GM18526 (cell line): ENCODE measurements at regions not wholly inside any gene's neighbourhood (a gene's known extent, or its start where the extent isn't known, plus 50 kb on each side); places are given as distances from the start of the nearest gene placed in this dataset.
A peak's percentile ranks its signal among the peaks of the same experiment; 100 is the strongest.

Source experiments
- POLR2A ChIP-seq: IDR thresholded peaks from 3 replicates; pipeline ENCODE4 v1.6.1; 2011; ENCODE audit not compliant: insufficient read length; ENCODE audit errors: extremely low read depth

DNA sequence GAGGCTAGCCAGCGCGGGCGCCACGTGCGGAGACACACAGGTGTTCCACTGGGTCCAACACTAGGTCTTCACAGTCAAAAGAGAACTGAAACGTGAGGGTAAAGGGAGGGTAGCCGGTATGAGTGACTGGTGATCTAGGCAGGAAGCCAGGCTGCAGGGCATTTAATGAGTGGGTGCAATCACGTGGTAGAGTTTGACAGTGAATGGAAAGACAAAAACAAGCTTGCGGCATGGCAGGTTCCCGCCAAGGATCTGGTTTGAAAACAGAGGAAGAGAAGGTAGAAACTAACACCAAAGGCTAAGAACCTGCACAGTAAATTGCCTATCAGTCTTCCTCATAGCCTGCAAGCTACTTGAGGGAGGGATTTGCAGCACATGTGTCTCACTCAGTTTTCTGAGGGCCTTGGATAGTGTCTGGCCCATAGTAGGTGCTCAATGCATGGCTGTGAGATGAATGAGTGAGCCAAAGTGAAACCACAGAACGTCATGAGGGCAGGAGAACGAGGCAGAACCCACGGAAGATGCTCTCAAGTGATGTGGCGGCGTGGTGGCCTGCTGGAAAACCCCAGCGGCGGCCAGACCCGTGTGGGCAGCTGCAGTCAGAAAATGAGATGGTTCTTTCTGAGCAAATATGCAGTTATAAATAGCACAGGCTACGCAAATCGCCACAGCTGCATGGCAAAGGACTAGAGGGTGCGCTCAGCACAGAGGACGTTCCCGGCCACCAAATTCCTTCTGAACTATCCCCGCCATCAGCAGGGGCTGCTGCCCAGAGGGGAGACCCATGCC, 183.6 kb upstream of the NFE2L3 start:
- peak; percentile 36 for TF ChIP-seq POLR2A

DNA sequence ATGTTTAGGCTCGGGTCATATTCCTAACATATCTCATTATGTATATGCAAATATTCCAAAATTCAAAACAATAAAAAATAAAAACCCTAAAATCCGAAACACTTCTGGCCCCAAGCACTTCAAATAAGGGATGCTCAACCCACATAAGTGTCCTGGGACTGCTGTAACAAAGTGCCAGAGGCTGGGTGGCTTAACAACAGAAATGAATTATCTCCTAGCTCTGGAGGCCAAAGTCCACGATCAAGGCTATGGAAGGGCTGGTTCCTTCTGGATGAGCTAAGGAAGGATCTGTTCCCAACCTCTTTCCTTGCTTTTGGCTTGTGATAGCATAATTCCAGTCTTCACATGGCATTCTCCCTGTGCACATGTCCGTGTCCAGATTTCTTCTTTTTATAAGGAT, 181.6 kb upstream of the NFE2L3 start:
- no peak for TF ChIP-seq POLR2A

DNA sequence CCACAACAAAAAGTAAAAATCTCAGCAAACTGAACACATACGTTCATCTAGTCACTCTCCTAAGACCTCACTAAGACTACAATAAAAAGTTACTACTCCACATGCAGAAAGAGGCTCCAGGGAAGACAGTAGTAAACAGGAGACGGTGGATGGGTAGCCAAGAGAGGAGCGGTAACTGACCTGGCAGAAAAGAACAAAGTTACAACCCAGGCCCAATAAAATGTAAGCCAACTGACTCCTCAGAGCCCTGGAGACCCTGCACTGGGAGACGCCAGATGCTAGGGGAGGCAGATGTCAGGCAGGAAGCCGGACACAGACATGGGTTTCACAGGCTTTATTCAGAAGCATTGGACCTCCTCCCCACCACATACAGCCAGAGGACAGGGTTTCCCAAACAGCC, 181.1 kb upstream of the NFE2L3 start:
- TF ChIP-seq POLR2A: no peak

DNA sequence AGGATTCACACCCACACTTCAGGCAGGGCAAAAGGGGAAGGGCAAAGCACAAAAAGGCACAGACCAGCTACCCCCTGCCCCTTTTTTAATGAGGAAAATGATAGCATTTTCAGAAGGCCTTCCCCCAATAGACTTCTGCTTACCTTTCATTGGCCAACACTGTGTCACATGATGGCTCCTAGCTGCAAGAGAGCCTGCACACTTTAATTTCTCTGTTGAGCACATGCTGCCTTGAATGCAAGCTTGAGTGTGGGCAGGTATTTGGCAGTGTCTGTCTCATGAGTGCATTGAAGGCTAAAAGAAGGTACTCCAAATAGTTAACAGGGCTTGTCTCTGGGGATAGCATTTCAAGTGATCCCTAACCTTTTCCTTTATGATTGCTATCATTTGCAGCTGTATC, 175.4 kb upstream of the NFE2L3 start:
- no peak for TF ChIP-seq POLR2A

DNA sequence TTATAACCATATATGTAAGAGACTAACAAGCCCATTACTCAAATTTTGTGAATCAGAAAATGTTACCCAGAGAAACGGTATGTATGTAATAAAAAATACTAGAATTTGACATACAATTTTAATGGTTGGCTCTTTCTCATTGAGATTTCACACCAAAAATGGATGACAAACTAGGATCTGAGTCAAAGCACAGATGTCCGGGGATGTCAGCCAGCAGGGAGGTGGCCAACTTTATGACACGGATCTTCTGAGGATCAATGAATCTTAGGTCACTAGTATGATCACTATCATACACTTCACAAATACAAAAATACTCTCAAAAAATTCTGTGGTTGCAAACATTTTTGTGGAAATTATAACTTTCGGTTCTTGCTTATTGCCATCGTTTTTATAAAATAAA, 173.5 kb upstream of the NFE2L3 start:
- no peak for TF ChIP-seq POLR2A

DNA sequence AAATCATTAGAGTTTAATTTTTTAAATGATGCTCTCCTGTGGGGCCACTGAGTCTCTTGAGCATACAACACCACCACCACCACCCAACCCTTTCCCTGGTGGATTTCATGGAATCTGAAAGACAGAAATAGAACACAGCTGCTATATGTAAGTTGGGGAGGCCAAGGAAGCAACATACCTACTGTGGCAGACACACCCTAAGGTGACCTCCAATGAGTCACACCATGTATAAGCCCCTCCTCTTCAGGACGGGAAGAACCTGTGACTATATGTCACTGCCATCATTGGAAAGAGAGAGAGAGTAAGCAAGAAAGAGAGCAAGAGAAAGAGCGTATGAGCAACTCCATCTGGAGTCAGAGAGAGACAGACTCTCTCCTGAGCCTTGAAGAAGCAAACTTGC, 172.4 kb upstream of the NFE2L3 start:
- no peak for TF ChIP-seq POLR2A

DNA sequence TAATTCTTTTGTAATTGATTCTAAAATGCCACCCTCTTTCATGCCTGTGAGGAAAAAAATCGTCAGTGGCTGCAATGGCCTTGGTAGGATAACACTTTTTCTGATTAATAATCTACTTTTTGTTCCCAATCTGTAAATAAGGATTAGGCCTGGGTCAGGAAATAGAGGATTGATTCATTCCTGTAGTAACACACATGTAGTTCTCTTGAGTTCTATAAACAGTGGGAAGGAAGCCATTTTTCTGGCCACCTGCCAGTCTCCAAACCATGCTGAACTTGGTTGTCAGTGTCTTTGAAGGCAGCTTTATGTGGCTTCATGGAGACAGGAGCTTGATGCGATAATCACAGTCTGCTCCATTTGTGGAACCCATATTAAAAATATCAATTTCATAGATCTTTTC, 169.3 kb upstream of the NFE2L3 start:
- TF ChIP-seq POLR2A: no peak

DNA sequence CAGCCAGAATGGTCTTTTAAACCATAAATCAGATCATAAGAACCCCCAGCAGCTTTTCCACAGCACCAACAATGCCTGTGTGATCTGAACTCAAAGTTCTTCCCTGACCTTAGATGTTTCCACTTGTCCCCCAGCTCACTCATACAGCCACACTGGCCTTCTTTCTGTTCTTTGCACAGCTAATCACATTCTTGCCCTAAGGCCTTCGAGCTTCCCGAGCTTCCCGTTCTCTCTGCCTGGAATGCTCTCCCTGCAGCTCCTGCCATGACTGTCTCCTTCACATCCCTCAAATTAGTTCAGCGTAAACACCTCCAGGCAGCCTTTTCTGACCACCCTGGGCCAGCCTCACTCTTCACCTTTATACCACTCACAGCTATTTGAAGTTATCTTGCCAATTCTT, 166.8 kb upstream of the NFE2L3 start:
- no peak for TF ChIP-seq POLR2A

DNA sequence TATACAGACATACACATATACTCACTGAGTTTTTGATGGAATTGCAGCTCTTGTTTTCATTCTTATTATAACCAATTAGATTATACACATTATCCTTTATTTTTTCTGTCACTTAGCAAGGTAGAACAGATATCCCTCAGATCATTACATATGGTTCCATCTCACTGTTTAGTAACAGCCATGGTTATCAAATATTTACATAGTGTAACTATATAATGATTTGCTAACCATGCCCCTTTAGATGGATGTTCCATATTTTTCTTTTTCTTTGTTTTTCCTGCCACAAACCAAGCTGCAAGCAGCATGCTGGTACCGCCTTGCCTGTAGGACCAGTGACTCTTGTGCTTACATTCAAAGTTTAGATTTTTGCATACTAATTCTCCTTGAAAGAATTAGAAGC, 163.4 kb upstream of the NFE2L3 start:
- TF ChIP-seq POLR2A: no peak

DNA sequence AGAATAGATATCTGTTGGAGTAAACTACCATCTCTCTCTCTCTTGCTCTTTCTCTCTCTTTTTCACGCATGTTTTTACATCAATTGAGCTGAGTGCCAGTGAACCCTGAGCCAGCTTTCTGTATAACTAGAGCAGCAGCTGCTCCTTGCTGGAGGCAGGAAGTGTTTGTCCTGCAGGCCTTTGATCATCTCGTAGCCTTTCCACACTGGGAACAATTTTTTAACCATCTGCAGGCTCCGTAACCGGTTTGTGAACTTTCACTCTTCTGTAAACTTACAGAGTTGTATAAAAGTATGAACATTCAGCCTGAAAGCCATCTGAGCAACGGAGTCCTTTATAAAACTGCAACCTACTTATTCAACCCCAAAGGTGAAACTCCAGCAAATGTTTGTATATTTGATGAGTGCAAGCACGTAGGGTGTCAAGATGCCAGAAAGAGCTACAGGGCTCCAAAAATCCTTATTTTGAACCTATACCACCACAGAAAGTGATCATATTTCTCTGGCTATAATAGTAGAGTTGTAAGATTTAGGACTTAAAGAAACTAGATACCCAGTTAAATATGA, 162.8 kb upstream of the NFE2L3 start:
- no peak for TF ChIP-seq POLR2A

DNA sequence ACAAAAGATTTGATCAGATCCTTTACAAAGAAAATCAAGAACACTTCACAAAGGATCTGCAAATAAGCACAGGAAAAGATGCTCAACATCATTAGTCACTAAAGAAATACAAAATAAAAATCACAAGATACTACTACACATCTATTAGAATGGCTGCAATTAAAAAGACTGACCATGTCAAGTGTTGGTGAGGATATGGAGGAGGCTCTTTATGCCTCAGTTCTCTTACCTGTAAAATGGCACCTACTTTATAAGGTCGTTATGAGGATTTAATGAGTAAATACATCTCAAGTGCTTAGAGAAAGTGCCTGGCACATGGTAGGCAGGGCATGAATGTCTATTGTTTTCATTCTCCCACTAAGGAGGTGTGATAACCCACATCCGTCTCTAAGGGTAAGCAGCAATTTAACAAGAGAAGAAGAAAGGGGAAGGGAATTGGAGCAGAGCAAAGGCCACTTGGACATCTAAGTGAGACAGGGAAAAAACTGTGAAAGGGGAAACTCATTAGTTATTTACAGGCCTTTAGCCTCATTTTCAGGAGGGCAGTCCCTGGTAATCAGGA, 157.5 kb upstream of the NFE2L3 start:
- TF ChIP-seq POLR2A: no peak

DNA sequence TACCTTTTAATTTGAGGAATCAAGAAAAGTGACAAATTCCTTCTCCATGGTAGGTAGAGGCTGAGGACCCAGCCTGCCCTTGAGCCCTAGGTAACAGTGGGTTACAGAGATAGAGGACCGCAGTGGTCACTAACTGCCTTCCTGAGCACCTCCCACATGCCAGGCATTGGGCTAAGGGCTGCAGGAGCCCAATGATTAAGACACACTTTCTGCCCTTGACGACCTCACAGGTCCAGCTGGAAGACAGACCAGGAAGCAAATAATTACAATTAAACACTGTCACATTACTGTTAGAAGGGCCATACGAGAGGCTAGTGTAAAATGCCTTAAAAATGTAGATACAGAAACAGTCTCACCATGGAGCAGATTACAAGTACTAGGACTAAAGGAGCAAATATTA, 156.8 kb upstream of the NFE2L3 start:
- TF ChIP-seq POLR2A: no peak

DNA sequence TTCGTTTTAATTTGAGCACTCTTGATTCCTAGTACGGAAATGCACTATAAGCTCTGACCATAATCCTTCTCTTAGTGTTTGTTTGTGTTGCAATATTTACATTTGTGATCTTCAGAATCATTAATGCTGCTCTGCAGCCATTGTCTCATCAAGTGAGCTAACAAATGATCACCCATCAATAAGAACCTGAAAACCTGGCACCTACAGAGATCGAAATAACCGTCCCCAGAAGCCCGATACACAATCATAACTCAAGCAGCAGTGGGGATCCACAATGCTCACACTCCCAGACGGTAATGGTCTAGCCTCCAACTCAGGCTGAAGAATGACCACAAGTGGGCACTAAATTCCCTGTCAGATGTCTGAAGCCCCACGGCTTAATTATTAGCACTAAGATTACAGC, 156.0 kb upstream of the NFE2L3 start:
- TF ChIP-seq POLR2A: no peak

DNA sequence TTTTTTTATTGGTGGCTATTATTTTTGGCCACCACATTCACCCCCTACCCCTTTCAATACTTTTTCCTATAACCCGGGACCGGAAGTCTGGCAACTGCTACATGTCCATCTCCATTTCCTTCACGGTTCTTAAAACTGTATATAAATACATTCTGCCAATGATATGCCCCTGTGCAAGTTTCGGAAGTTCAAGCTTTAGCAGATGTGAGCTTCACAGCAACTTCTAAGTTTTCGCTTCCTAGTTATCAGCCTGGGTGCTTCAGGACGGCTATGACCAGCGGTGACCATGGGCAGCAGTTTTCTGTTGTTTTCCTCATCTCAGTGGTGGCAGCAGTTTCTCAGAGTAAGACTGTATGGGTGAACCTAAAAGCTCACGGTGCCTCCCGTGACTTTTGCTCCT, 153.5 kb upstream of the NFE2L3 start:
- TF ChIP-seq POLR2A: no peak

DNA sequence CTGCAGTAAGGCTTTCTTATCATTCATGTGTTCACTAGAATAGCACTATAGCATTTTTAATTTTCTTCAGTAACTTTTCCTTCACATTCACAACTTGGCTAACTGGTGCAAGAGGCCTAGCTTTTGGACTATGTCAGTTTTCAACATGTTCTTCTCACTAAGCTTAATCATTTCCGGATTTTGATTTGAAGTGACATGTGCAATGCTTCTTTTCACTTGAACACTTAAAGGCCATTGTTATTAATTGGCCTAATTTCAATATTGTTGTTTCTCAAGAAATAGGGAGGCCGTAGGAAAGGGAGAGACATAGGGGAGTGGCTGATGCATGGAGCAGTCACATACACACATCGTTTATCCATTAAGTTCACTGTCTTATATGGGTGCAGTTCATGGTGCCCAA, 151.2 kb upstream of the NFE2L3 start:
- no peak for TF ChIP-seq POLR2A

DNA sequence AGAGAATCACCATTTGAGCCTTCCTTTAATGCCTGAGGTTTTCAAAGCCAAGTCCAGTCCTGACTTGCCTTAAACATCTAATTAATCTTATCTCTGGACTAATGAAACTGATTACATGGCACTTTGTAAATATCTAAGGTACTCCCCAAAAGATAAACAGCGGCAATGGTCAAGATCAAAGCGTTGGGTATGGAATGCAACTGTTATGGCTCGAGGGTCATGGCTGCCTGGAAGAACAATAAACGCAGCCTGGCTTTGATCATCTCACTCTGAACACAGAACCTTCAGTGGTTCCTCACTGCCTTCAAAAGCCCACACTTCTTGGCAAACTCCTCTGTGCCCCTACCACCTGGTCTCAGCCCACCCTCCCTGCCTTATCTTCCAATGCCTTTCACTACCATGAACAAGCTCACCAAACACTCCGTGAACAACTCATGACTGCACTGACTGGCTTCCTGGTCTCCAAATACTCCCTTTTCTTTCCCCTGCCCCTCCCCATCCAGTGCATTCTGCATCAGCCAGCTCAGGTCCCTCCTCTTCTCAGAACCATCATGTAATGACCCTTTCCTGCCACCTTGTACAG, 150.2 kb upstream of the NFE2L3 start:
- no peak for TF ChIP-seq POLR2A

DNA sequence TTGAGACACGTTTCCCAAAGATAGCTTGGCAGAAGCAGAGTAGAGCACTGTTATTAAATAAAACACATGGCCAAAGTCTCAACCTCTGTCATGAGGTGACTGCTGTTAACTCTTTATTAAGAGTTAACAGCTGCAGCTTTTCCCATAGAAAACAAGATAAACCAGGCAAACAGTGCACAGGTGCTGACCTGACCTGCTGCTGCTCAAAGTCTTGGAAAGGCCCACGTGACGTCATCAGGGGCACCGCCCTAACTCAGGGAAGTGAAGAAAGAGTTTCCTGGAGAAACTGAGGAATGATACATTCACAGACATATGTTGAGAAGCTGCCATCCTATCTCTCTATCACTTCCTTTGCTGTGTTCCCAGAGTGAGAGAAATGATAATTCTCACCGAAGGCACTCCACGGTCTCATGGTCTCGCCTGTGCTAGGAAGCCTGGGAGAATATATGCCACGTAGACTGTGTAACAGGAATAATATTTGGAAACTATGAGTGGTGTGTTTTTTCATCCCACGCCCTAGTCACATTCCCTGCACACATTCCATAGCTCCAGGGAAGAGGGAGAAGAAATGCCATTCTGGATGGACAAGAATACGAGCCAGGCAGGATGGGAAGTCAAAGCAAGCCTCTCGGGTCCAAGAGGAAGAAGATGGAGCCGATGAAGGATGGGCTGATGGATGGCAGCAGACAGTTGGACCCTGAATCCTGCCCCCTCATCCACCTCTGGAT, 146.2 kb upstream of the NFE2L3 start:
- no peak for TF ChIP-seq POLR2A
